IPS-18c (cell line): ENCODE measurements at regions not wholly inside any gene's neighbourhood (a gene's known extent, or its start where the extent isn't known, plus 50 kb on each side); places are given as distances from the start of the nearest gene placed in this dataset.
"Not testable (repeated sequence)": the region's sequence is repeated elsewhere in the genome, so short reads cannot be mapped to it uniquely, and the experiment has no call there.

Experiments
- H3K4me3 ChIP-seq: 2 replicates; pipeline ENCODE4 v1.7.0; 2013; ENCODE audit warnings: low read depth, mild to moderate bottlenecking, low read length, moderate library complexity; ENCODE audit not compliant: insufficient read depth
- H3K9me3 ChIP-seq: one replicate; pipeline ENCODE4 v1.6.1; 2013; ENCODE audit warnings: mild to moderate bottlenecking, low read length, moderate library complexity; ENCODE audit not compliant: control insufficient read depth, insufficient read depth

DNA sequence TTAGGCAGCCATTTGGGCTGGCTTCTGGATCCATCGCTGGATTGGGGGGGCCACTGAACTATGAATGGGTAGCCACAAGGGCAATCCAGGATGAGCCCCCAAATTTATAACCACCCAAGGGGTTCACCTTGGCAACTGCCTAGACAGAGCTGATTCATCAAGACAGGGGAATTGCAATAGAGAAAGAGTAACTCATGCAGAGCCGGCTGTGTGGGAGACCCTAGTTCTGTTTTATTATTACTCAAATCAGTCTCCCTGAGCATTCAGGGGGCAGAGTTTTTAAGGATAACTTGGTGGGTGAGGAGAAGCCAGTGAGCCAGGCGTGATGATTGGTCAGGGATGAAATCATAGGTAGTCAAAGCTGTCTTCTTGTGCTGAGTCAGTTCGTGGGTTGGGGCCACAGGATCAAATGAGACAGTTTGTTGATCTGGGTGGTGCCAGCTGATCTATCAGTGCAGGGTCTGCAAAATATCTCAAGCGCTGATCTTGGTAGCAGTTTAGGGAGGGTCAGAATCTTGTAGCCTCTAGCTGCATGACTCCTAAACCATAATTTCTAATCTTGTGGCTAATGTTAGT, 57.9 kb downstream of the DNAJB9 start:
- H3K9me3 ChIP-seq = no peaks in the 10 kb centered on the region
- H3K4me3 ChIP-seq = no peak overlapping the region

- Histone ChIP-seq H3K9me3 (no peaks in the 10 kb centered on the region), H3K4me3 (no peak overlapping the region)
These were observed 59.0 kb downstream of the DNAJB9 start for GRCh38 chr7:108628678-108629077.

GRCh38 chr7:108629651-108630400, 60.2 kb downstream of the DNAJB9 start:
- H3K4me3 ChIP-seq = no peak overlapping the region
- H3K9me3 ChIP-seq = no peaks in the 10 kb centered on the region

- Histone ChIP-seq H3K9me3 (no peaks in the 10 kb centered on the region), H3K4me3 (no peak overlapping the region)
These were observed 64.4 kb downstream of the DNAJB9 start for GRCh38 chr7:108634036-108634435.

- Histone ChIP-seq H3K9me3 (no peaks in the 10 kb centered on the region), H3K4me3 (no peak overlapping the region)
These were observed 64.9 kb downstream of the DNAJB9 start for GRCh38 chr7:108634535-108634934.

GRCh38 chr7:108637049-108637621, 67.5 kb downstream of the DNAJB9 start:
- Histone ChIP-seq H3K4me3 (no peak overlapping the region), H3K9me3 (no peaks in the 10 kb centered on the region)

GRCh38 chr7:108642126-108642525, 72.5 kb downstream of the DNAJB9 start:
- H3K4me3 ChIP-seq = no peak overlapping the region
- H3K9me3 ChIP-seq = no peaks in the 10 kb centered on the region

DNA sequence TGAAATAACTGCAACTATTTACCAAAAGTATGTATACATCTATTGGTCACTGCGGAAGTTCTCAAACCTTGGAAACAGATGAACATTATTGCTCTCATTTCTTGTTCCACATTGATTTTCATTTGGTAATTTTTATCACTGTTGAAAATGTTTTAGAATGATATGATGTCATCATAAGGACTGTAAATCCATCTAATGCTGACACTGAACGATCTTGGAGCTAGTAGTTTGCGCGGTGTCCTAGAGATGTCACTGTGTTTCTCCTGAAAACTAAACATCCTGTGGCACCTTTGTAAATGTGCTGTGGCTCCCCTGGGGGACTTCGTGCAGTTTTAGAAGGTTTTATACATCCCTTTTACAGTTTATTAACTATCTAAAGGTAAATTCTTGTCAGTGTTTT, 73.5 kb downstream of the DNAJB9 start:
- Histone ChIP-seq H3K4me3 (no peak overlapping the region), H3K9me3 (no peaks in the 10 kb centered on the region)

DNA sequence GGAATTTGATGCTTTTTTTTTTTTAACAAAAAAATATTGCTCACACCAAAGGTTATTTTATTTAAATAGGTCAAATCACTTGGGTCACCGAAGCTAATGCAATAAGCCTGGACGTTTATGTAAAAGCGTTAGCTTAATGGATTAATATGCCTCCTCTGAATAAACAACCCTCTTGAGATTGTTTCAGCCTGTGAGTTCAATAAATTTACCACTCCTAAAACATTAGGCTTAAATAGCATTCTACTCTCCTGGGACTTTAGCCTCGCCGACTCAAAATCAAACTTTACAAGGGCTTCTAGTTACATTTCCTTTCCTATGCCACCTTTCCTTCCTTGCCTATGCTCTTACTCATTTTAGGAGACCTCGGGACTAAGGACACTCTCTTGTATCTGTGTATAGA, 79.3 kb downstream of the DNAJB9 start:
- Histone ChIP-seq H3K9me3 (no peaks in the 10 kb centered on the region), H3K4me3 (no peak overlapping the region)

- H3K4me3 ChIP-seq = no peak overlapping the region
- no peaks in the 10 kb centered on the region for H3K9me3 ChIP-seq
These were observed 80.8 kb downstream of the DNAJB9 start for GRCh38 chr7:108650467-108650866.

GRCh38 chr7:108652886-108653285, 83.2 kb downstream of the DNAJB9 start:
- no peak overlapping the region for H3K4me3 ChIP-seq
- no peaks in the 10 kb centered on the region for H3K9me3 ChIP-seq

GRCh38 chr7:108653526-108653925, 83.9 kb downstream of the DNAJB9 start:
- no peak overlapping the region for H3K4me3 ChIP-seq
- no peaks in the 10 kb centered on the region for H3K9me3 ChIP-seq

DNA sequence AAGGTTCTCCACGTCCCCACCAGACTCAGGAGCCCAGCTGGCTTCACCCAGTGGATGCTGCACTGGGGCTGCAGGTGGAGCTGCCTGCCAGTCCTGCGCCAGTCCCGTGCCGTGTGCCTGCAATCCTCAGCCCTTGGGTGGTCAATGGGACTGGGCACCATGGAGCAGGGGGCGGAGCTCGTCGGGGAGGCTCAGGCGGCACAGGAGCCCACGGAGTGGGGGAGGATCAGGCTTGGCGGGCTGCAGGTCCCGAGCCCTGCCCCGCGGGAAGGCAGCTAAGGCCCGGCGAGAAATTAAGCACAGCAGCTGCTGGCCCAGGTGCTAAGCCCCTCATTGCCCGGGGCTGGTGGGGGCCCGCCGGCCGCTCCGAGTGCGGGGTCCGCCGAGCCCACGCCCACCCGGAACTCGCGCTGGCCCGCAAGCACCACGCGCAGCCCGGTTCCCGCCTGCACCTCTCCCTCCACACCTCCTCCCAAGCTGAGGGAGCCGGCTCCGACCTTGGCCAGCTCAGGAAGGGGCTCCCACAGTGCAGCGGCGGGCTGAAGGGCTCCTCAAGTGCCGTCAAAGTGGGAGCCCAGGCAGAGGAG, 87.6 kb downstream of the DNAJB9 start:
- H3K9me3 ChIP-seq, H3K4me3 ChIP-seq: not testable (repeated sequence)

- no peak overlapping the region for H3K4me3 ChIP-seq
These were observed 89.6 kb downstream of the DNAJB9 start for GRCh38 chr7:108659261-108659660.

GRCh38 chr7:108659867-108660266, 90.2 kb downstream of the DNAJB9 start:
- Histone ChIP-seq H3K9me3 (no peaks in the 10 kb centered on the region), H3K4me3 (no peak overlapping the region)

More at GRCh38 chr7:108659261-108659660, 89.6 kb downstream of the DNAJB9 start:
- H3K9me3 ChIP-seq = no peaks in the 10 kb centered on the region

DNA sequence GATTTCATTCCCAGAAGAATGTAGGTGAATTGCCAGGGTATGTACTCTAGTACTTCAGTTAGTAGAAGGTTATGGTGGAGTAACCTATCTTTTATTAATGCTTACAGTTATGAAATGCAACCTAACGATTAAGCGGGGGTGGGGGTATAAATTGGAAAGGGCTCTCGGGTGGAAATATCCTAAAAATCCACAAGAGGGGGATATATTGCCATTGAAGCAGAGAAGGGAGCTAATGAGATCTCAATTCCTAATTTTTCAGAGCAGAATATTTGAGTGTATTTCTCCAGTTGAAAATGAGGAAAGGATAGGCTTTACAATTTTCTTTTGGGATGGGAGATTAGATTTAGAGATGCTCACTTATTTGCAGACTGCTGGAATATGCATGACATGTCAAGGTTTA, 90.8 kb downstream of the DNAJB9 start:
- Histone ChIP-seq H3K4me3 (no peak overlapping the region), H3K9me3 (no peaks in the 10 kb centered on the region)

- no peaks in the 10 kb centered on the region for H3K9me3 ChIP-seq
- H3K4me3 ChIP-seq = no peak overlapping the region
These were observed 93.2 kb downstream of the DNAJB9 start for GRCh38 chr7:108662783-108663362.

- Histone ChIP-seq H3K4me3 (no peak overlapping the region), H3K9me3 (no peaks in the 10 kb centered on the region)
These were observed 94.0 kb downstream of the DNAJB9 start for GRCh38 chr7:108663701-108664100.
